WERI-Rb-1 (cell line): ENCODE measurements at regions not wholly inside any gene's neighbourhood (a gene's known extent, or its start where the extent isn't known, plus 50 kb on each side); places are given as distances from the start of the nearest gene placed in this dataset.

Source experiments
- DNase-seq: peaks from one replicate; pipeline ENCODE4 v3.0.0-alpha.2; 2020
- H3K27ac ChIP-seq: fragments of 250-450 bp; sonication (Bioruptor Pico); 2 replicates; pipeline ENCODE4 v1.5.1; 2020; ENCODE audit warnings: mild to moderate bottlenecking, moderate library complexity
- H3K27me3 ChIP-seq: fragments of 250-450 bp; sonication (Bioruptor Pico); 2 replicates; pipeline ENCODE4 v1.5.1; 2021; ENCODE audit warnings: mild to moderate bottlenecking, low read depth, moderate library complexity; ENCODE audit not compliant: insufficient read depth, severe bottlenecking
- H3K36me3 ChIP-seq: fragments of 250-450 bp; sonication (Bioruptor Pico); 2 replicates; pipeline ENCODE4 v1.5.1; 2020; ENCODE audit warnings: mild to moderate bottlenecking, moderate library complexity
- H3K4me3 ChIP-seq: 2 replicates; pipeline ENCODE4 v1.5.1; 2011; ENCODE audit warnings: low read depth, mild to moderate bottlenecking, control low read depth, low read length
- H3K9me3 ChIP-seq: fragments of 250-450 bp; sonication (Bioruptor Pico); 2 replicates; pipeline ENCODE4 v1.5.1; 2021; ENCODE audit warnings: mild to moderate bottlenecking, moderate library complexity; ENCODE audit not compliant: severe bottlenecking
- CTCF ChIP-seq: IDR thresholded peaks from 2 replicates; pipeline ENCODE4 v1.5.1; 2011; ENCODE audit warnings: low read depth, mild to moderate bottlenecking, control low read depth, inconsistent platforms, low read length

GRCh38 chr15:95470529-95470928, 860.0 kb upstream of the NR2F2 start:
- TF ChIP-seq CTCF = no peak
- Histone ChIP-seq H3K4me3 (no peak overlapping the region), H3K27me3 (no peaks in the 10 kb centered on the region), H3K36me3 (no peaks in the 10 kb centered on the region), H3K27ac (no peak overlapping the region), H3K9me3 (no peaks in the 10 kb centered on the region)
- no peak for DNase-seq

GRCh38 chr15:95470997-95471689, 859.4 kb upstream of the NR2F2 start:
- Histone ChIP-seq H3K36me3 (no peaks in the 10 kb centered on the region), H3K27ac (no peak overlapping the region), H3K27me3 (no peaks in the 10 kb centered on the region), H3K4me3 (no peak overlapping the region), H3K9me3 (no peaks in the 10 kb centered on the region)
- DNase-seq = no peak
- no peak for TF ChIP-seq CTCF

- no peaks in the 10 kb centered on the region for H3K27me3 ChIP-seq
- no peaks in the 10 kb centered on the region for H3K36me3 ChIP-seq
- TF ChIP-seq CTCF = no peak
- H3K27ac ChIP-seq = no peak overlapping the region
- H3K9me3 ChIP-seq = no peaks in the 10 kb centered on the region
- no peak overlapping the region for H3K4me3 ChIP-seq
- DNase-seq = peak; percentile 64
Measured at GRCh38 chr15:95471690-95472086, 858.8 kb upstream of the NR2F2 start.

GRCh38 chr15:95475067-95475466, 855.4 kb upstream of the NR2F2 start:
- Histone ChIP-seq H3K4me3 (no peak overlapping the region), H3K27me3 (no peaks in the 10 kb centered on the region), H3K9me3 (no peaks in the 10 kb centered on the region), H3K27ac (no peak overlapping the region), H3K36me3 (no peaks in the 10 kb centered on the region)
- TF ChIP-seq CTCF = no peak
- DNase-seq = no peak

GRCh38 chr15:95479308-95479707, 851.2 kb upstream of the NR2F2 start:
- no peak for DNase-seq
- no peaks in the 10 kb centered on the region for H3K9me3 ChIP-seq
- no peak for TF ChIP-seq CTCF
- no peak overlapping the region for H3K27ac ChIP-seq
- H3K36me3 ChIP-seq = no peaks in the 10 kb centered on the region
- no peak overlapping the region for H3K4me3 ChIP-seq
- H3K27me3 ChIP-seq = no peaks in the 10 kb centered on the region

GRCh38 chr15:95485367-95485766, 845.1 kb upstream of the NR2F2 start:
- no peaks in the 10 kb centered on the region for H3K9me3 ChIP-seq
- no peak for TF ChIP-seq CTCF

More at GRCh38 chr15:95485367-95485766, 845.1 kb upstream of the NR2F2 start:
- Histone ChIP-seq H3K27ac (no peak overlapping the region), H3K36me3 (no peaks in the 10 kb centered on the region), H3K4me3 (no peak overlapping the region), H3K27me3 (no peaks in the 10 kb centered on the region)
- DNase-seq = no peak
